ENCODE measurements at regions not wholly inside any gene's neighbourhood (a gene's known extent, or its start where the extent isn't known, plus 50 kb on each side); places are given as distances from the start of the nearest gene placed in this dataset.

DNA sequence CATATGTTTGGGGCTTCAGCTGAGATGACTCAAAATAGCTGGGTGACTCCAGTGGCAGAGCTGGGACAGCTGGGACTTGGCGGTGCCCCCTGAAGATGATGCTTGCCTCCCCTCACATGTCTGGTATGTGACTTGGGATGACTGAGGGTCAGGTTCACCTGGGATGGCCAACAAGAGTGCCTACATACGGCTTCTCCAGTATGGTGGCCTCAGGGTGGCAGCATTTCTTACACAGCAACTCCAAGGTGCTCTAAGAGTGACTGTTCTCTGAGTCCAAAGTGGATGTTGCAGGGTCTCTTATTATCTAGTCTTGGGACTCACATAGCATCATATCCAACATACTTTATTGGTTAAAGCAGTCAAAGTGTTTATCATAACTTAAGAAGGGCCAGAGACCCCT lies 87.8 kb upstream of the CENPW start:
- ATAC-seq (no peak), DNase-seq (no peak)
- Histone ChIP-seq H3K4me3 (no peak overlapping the region), H3K36me3 (no peaks in the 10 kb centered on the region), H3K27me3 (no peaks in the 10 kb centered on the region), H3K27ac (no peak overlapping the region), H3K4me1 (no peaks in the 10 kb centered on the region), H3K9me3 (no peaks in the 10 kb centered on the region)
- intact Hi-C loops (cut with DNase I): no loop called here
- no peak for TF ChIP-seq CTCF (IDR thresholded peaks at IDR 0.05)

DNA sequence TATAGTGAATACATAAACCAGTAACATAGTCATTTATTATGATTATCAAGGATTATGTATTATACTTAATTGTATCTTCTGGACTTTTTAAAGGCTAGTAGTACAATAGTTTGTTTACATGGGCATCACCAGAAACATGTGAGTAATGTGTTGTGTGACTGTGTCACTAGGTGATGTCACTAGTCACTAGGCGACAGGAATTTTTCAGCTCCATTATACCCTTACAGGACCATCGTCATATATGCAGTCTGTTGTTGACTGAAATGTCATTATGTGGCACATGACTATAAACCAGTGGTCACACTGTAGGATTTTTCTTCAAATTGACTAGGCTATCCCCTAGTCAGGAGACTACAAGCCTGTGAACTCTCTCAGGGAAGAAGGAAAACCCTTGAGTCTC lies 86.5 kb upstream of the CENPW start:
- intact Hi-C loops (cut with DNase I): no loop called here

DNA sequence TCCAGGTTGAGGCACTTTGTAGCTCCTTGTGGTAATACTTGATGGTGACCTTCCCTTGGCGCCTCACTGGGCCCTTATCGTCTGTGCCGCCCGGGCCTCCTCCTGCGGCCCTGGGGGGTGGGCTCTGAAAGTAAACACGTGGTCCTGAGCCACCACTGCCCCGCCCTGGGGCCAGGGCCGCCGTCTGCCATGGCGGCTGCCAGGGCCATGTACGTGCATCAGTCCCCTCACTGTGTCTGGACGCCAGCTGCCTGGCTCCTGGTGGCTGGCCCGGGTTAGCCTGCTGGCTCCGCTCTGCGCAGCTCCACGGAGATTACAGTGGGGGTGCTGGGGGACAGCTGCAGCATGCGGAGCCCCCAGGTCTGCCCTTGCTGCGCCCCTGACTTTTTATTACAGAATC lies 81.8 kb upstream of the CENPW start:
- DNase-seq: no peak

More for the DNA sequence above, 86.5 kb upstream of the CENPW start:
- H3K4me1 ChIP-seq: no peaks in the 10 kb centered on the region
- no peak for ATAC-seq
- no peaks in the 10 kb centered on the region for H3K36me3 ChIP-seq
- H3K27me3 ChIP-seq: no peaks in the 10 kb centered on the region
- DNase-seq: no peak
- H3K27ac ChIP-seq: no peak overlapping the region
- no peak overlapping the region for H3K4me3 ChIP-seq
- TF ChIP-seq CTCF (IDR thresholded peaks at IDR 0.05): no peak
- no peaks in the 10 kb centered on the region for H3K9me3 ChIP-seq

GRCh38 chr6:126261792-126262421 lies 78.0 kb upstream of the CENPW start:
- TF ChIP-seq CTCF (IDR thresholded peaks at IDR 0.05): no peak
- Histone ChIP-seq H3K36me3 (no peaks in the 10 kb centered on the region), H3K9me3 (peaks cover 12% of the 10 kb centered on the region), H3K27ac (no peak overlapping the region), H3K4me1 (no peaks in the 10 kb centered on the region), H3K4me3 (no peak overlapping the region), H3K27me3 (no peaks in the 10 kb centered on the region)
- DNase-seq (no peak), ATAC-seq (no peak)
- intact Hi-C loops (cut with DNase I): no loop called here

More for the DNA sequence above, 81.8 kb upstream of the CENPW start:
- intact Hi-C loops (cut with DNase I): no loop called here
- Histone ChIP-seq H3K9me3 (peaks cover 12% of the 10 kb centered on the region), H3K27ac (no peak overlapping the region), H3K27me3 (no peaks in the 10 kb centered on the region), H3K36me3 (no peaks in the 10 kb centered on the region), H3K4me3 (no peak overlapping the region), H3K4me1 (no peaks in the 10 kb centered on the region)
- no peak for ATAC-seq
- no peak for TF ChIP-seq CTCF (IDR thresholded peaks at IDR 0.05)

- peaks cover 6% of the 10 kb centered on the region for H3K9me3 ChIP-seq
- H3K4me1 ChIP-seq: no peaks in the 10 kb centered on the region
- no peaks in the 10 kb centered on the region for H3K27me3 ChIP-seq
- DNase-seq: no peak
- H3K36me3 ChIP-seq: no peaks in the 10 kb centered on the region
- no peak for TF ChIP-seq CTCF (IDR thresholded peaks at IDR 0.05)
- H3K27ac ChIP-seq: no peak overlapping the region
- no peak overlapping the region for H3K4me3 ChIP-seq
- ATAC-seq: no peak
- intact Hi-C loops (cut with DNase I): no loop called here
Measured at GRCh38 chr6:126264265-126264664, 75.7 kb upstream of the CENPW start.

DNA sequence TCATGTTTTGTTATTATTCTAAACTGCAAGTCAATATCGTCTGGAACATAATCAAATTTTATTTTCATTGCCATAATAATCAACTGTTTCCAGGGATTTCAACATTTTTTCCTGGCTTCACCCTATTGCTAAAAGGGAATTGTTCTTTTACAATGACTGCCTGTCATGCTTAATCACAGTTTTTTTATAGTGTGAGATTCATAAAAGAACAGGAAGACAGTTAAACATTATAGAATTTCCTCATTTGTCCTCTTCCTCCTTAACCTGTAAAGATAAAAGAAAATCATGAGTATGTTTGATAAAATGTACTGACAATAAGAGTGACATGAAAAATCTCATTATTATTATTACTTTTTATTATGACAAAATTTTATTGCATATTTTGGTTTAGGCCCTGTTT lies 73.3 kb upstream of the CENPW start:
- Histone ChIP-seq H3K27me3 (no peaks in the 10 kb centered on the region), H3K27ac (no peak overlapping the region), H3K36me3 (no peaks in the 10 kb centered on the region), H3K4me3 (no peak overlapping the region), H3K4me1 (no peaks in the 10 kb centered on the region), H3K9me3 (no peaks in the 10 kb centered on the region)
- TF ChIP-seq CTCF (IDR thresholded peaks at IDR 0.05): no peak
- ATAC-seq: no peak
- intact Hi-C loops (cut with DNase I): no loop called here
- DNase-seq: no peak
